Right ventricle myocardium superior (tissue), 1 donor: ENCODE measurements at regions not wholly inside any gene's neighbourhood (a gene's known extent, or its start where the extent isn't known, plus 50 kb on each side); places are given as distances from the start of the nearest gene placed in this dataset.
"Not testable (repeated sequence)": the region's sequence is repeated elsewhere in the genome, so short reads cannot be mapped to it uniquely, and the experiment has no call there.

Experiments
- ATAC-seq: fragments of 200-7000 bp; cut with Tn5 transposase; one replicate; pipeline ENCODE4 v1.9.1; 2020; ENCODE audit warnings: mild to moderate bottlenecking; ENCODE audit not compliant: poor library complexity
- DNase-seq: peaks from one replicate; pipeline ENCODE4 v3.0.0-alpha.2; 2020
- intact Hi-C: fragments of 100-400 bp; cut with DNase I; formaldehyde crosslinking; loops from one replicate; pipeline ENCODE4 v1.11.2; 2022
- donor health status: DM: no; HTN: yes; CAD: no; lungs with severe emphysema.

DNA sequence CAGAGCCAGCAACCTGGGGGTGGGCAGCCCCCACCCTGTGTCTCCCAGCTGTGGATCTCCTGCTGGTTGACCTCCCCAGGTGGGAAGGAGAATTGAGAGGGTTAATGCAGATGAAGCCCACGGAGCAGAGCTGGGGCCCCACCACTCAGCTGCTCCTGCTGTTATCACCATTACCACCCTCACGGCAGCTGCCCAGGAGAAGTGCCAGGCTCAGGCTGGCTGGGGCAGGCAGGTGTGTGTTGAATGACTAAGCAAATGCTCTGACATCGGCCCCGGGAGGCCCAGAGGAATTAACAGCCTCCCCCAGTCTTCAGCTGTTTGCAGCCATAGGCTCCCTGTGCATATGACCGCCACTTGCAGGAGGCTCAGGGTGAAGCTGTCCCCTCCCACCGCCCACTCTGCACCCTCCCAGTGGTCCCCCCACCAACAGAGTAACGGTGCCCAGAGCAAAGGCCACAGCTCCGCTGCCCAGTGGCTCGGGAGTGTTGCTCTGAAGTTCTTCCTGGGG is 133.8 kb downstream of the CPZ start:
- peak; percentile 21 for DNase-seq
- no peak for ATAC-seq
- intact Hi-C loops: no loop called here

DNA sequence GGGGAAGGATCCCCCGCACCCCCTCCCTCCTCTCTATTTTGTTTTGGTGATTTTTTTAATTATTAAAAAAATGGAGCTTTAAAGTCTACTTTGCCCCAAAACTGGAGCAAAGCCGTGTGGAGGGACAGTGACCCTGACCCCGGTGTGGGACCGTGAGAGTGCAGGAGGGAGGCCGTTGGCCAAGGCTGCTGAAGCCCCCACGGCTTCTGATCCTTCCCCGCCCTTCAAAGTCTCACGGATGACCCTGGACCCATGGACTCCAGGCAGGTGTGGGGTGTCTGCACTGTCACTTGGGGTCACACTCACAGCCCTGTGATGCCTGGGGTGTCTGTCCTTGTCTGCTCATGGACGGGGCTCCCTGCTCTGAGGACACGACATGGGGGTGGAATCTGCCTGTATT is 133.3 kb downstream of the CPZ start:
- DNase-seq: no peak

DNA sequence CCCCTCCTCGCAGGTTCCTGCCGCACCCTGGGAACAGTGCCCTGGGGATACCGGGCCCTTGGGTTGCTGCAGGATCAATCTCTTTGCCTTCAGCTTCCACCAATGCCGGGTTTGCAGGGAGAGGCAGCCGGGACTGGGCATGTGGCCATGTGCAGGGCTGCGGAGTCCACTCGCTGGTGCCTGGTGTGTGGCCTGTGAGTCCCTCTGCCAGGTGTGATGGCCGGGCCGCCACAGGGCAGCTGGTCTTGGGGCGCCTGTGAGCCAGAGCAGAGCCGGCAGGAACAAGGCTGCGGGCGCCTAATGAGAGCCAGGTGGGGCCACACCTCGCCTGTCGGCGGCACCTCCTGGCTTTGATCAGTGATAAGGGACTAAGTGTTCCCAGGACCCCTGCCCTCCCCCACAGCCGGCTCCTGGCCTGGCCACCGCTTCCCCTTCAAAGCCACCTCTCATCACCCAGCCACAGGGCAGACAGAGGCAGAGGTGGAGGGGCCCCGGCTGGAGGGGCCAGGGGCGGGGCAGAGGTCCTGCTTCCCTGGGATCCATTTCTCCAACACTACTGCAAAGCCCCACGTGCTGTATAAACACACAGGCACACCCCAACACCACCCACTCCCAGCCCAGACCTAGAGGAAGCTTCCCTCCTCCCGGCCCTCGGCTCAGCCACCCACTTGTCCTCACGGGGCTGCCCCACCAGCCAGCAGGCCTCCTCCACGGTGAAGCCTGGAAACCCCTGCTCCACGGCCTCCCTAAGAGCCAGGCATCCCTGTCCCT is 132.7 kb downstream of the CPZ start:
- intact Hi-C loops: no loop called here
- DNase-seq: peak; percentile 25
- ATAC-seq: no peak

More for the DNA sequence above, 133.3 kb downstream of the CPZ start:
- intact Hi-C loops: no loop called here
- no peak for ATAC-seq

DNA sequence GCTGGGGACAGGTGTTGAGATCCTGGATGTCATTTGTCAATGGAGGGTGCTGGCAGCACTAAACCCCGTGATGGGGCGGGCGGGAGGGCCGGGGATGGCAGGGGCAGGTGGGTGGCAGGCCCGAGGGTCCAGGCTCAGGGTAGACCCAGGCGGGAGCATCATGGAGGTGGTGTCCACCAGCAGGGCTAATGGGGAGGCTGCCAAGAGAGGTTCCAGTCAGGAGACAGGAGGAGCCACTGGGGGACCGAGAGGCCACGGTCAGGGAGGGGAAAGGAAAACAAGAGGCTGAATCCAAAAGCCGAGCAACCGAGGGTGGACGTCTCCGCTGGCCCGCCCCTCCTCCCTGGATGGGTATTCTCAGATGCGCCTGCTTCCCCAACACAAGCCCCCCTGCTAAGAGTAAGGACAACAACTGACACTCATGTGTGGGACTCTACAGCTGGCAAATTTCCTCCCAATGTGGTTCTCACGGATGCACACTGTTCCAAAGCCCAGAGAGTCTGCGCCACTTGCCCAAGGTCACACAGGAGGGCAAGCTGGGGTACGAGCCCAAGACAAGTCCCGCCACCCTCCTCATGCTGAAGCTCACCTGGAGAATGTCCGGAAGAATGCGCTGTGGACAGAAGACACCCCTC is 132.0 kb downstream of the CPZ start:
- DNase-seq: no peak
- intact Hi-C loops: no loop called here
- no peak for ATAC-seq

DNA sequence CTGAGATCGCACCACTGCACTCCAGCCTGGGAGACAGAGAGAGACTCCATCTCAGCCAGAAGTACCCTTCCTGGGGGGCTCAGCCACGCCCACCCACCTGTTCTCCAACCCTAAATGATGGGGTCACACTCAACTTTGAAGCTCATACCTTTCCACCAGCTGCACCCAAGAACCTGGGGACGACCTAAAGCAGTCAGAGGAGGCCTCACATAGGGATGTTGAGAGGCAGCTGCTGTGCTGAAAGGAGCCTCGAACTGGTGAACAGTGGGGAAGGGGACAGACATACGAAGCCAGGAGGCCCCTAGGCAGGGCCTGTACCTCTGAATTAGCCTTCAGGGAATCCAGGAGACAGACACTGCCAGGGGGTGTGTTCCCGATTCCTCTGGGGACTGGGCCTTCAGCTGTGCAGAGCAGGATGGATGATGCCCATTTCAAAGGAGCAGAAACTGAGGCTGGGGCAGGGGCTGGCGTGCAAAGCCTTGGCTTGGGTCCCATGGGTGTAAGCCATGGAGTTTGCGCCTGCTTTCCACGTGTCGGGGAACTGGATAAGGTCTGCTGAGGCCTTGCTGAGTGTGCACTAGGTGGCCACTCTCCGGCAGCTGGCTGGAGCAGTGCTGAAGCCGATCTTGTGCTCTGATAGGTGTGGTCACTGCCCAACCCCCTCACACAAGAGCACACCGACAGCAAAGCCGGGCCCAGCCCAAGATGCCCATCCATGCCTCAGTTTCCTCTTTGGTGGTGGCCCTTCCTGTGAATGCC is 130.8 kb downstream of the CPZ start:
- intact Hi-C loops: no loop called here
- ATAC-seq (no peak), DNase-seq (no peak)

DNA sequence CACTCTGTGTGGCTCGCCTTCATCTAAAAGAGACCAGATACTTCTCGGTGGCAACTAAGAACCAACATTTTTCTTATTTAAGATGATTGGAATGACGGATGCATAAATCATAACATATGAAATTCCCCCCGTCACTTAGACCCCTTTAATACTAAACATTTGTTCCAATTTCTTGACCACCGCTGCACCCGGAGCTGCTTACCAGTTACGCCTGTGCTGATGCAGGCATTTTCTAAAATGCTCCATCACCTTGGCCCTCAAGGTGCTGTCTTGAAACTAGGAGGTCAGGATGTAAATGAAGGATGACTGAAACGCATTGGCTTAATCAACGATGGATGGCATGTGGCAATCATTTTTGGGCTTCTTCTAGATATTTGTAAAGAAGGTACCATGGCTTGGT is 130.0 kb downstream of the CPZ start:
- intact Hi-C loops: no loop called here
- DNase-seq (no peak), ATAC-seq (no peak)

DNA sequence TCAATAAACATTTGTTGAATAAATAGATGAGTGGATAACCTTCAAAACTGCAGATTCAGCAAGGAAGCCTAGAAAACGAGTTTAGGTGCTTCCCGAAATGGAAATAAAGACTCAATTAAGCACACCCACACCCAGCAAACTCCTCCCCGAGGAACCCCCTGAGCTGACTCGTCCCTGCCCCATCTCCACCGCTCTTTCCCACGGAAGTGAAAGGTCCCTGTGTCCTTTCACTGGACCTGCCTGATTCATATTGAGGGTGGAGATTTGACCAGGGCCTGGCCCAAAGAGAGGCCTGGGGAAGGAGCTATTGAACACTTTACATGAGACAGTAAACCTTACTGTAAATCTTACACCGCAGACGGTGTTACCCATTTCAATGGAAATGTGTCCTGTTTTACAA is 129.1 kb downstream of the CPZ start:
- DNase-seq (no peak), ATAC-seq (no peak)
- intact Hi-C loops: no loop called here

DNA sequence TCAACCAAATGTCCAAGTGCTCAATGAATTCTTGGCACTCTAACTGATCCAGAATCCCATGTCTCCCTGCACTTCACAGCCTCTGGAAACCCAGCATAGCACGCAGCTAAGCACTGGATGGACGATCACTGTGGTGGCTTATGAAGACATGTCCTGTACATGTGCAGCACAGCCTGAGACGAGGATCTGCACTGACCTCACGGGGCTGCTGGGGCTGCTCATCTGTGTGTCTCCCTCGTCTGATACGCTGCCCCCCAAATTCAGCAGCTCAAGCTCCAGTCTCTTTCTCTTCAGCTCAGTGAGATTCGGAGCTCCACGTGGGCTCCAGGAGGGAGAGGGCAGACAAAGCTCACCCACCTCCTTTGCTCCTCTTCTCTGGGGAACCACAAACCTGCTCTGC is 126.9 kb downstream of the CPZ start:
- ATAC-seq: no peak
- intact Hi-C loops: no loop called here
- DNase-seq: no peak

DNA sequence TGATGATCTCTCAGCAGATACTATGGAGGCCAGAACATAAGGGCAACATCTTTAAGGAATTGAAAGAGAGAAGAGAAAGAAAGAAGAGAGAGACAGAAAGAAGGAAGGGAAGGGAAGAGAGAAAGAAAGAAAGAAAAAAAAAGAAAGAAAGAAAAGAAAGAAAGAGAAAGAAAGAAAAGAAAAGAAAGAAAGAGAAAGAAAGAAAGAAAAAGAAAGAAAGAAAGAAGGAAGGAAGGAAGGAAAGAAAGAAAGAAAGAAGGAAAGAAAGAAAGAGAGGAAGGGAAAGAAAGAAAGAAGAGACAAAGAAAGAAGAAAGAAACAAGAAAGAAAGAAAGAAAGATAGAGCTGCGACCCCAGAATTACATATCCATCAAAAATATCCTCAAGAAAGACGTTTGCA is 124.9 kb downstream of the CPZ start:
- ATAC-seq, DNase-seq, intact Hi-C loops: not testable (repeated sequence)

DNA sequence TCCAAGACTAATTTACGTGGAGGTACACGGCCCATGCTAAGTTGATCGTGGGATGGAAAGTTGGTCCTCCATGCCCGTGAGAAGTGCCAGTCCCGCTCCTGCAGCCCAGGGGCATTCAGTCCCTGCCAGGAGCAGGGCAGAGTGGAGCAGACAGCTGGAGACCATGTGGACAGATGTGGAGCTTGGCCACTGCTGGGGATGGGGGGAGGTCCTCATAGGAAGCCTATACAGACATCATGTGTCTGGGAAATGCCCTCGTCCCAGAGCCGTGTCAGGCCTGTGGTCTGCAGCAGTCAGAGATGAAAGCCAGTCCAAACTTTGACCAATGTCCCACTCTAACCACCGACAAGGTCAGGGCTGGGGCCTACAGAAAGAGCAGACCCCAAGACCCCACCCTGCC is 118.4 kb downstream of the CPZ start:
- ATAC-seq (no peak), DNase-seq (no peak)
- intact Hi-C loops: no loop called here

DNA sequence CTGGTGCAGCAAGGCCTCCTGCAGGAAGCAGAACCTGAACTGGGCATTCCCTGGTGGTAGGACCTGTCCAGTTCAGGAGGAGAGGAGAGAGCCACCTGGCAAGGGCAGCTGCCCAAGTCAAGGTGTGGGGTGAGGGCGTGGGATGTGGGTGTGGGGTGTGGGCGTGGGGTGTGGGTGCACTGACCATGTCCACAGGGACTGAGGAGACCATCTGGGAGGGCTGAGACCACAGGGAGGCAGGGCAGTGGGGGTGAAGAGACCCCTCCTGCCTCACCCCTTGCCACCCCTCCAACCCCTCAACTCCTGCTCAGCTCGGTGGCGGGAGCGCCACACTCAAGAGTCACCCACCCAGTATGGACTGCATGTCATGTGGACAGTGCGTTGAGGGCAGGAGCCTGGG is 117.9 kb downstream of the CPZ start:
- intact Hi-C loops: no loop called here
- ATAC-seq: no peak
- no peak for DNase-seq

DNA sequence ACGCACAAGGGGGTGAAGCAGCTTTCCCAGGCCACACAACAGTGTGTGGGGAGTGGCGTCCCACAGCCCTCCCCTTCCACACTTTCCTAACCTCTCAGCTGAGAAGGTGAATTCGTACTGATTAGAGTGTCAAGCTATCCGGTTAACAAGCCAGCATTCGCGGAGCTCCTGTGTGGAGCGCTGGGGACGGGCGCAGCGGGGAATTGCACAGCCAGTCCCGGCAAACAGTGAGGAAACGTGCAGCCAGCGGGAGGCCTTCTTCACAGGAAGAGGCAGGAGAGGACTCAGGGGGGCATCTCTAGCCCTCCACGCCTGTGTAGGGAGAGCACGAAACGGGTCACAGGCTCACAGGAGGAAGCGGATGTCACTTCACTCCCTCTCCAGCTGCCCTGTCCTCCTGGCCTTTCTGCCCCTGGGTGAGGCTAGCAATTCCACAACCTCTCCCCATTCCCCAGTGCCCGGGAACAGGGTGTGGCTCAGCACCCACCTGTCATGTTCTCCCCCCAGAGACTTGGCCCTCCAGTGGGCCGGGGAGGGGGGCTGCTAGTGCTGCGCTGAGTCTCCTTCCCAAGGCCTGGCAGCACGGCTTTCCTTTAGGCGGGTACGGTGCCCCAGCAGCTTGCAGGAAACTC is 117.3 kb downstream of the CPZ start:
- ATAC-seq: no peak

DNA sequence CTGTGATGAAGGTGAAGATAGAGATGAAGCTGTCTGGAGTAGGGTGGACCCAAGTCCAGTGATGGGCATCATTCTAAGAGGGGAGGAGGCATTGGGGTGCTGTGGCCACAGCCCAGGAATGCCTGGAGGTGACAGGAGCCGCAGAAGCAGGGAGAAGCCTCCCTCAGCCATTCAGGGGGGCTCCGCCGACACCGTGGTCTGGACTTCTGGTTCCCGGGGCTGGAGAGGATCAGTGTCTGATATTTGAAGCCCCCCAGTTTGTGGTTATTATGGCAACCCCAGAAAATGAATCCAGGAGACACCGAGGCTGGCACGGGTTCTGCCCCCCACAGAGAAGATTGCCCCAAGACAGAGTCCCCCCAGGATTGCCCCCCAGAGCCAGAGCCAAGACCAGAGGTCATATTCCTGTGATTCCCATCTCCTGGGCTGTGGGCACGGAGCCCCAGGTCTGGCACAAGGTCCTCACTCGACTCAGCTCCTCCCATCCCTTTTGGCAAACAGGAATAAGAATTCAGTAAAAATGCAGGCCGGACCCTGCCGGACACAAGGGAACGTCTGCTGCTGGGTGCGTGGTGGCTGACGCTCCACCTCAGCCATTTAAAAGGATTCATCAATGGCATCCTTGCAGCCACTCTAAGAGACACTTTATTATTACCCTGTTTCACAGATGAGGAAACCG is 116.6 kb downstream of the CPZ start:
- DNase-seq (no peak), ATAC-seq (no peak)
- intact Hi-C loops: no loop called here

More for the DNA sequence above, 117.3 kb downstream of the CPZ start:
- intact Hi-C loops: no loop called here
- DNase-seq: no peak

DNA sequence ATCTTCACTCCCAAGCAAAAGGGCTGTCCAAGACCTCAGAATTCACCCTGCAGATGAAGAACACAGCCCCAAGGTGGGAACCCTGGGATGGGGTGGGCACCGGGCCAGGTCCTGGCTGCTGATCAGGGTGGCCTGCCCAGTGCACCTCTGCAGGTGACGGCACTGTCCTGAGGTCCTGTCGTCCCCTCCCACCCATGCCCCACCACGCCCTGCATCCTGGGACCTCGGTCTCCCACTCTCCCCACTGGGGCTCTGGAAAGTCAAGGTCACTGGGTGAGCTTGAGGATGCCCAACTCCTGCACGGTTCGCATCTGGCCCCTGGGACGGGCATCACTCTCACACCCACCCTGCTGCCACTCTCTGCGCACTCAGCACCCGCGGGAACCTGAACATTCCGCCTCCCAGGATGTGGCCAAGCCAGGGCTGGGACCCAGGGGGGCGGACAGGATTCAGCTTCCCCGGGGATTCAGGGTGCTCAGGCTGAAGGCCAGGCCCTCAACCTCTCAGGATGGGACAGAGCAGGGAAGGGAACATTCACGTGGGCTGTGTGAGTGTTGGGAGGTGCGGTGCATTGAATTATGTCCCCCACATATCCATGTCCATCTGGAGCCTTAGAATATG is 115.9 kb downstream of the CPZ start:
- DNase-seq: no peak
- no peak for ATAC-seq
- intact Hi-C loops: no loop called here

DNA sequence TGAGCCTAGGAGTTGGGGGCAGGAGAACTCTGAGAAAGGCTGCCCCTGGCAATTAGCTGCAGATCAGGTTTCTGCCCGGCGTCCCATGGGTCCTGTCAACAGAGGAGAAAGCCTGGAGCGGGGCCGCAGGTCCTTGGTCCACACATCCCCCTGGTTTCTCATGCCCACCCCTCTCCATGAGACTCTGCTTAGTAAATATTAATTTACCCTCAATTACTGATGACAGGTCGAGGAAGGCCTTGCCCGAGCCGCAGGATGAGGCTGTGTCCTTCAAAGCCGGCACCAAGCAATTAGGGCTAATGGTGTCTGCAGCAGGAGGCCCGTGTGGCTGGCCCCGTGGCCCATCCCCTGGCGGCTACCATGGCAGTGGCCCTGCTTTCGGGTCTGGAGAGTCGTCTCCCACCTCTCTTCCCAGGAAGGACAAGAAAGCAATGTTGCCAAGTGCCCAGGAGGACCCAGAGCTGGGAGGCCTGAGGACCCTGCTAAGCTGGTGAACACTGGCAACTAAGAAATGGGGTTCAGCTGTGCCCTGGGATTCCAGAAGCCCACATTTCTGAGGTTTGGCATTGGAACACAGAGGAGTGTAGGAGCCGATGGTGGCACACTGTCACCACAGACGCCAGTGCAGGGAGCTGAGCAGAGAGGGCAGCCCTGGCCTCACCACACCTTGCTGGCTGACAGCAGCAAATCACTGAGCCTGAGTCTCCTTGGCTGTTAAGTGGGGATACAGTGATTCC is 114.6 kb downstream of the CPZ start:
- ATAC-seq (no peak), DNase-seq (no peak)
- intact Hi-C loops: no loop called here

DNA sequence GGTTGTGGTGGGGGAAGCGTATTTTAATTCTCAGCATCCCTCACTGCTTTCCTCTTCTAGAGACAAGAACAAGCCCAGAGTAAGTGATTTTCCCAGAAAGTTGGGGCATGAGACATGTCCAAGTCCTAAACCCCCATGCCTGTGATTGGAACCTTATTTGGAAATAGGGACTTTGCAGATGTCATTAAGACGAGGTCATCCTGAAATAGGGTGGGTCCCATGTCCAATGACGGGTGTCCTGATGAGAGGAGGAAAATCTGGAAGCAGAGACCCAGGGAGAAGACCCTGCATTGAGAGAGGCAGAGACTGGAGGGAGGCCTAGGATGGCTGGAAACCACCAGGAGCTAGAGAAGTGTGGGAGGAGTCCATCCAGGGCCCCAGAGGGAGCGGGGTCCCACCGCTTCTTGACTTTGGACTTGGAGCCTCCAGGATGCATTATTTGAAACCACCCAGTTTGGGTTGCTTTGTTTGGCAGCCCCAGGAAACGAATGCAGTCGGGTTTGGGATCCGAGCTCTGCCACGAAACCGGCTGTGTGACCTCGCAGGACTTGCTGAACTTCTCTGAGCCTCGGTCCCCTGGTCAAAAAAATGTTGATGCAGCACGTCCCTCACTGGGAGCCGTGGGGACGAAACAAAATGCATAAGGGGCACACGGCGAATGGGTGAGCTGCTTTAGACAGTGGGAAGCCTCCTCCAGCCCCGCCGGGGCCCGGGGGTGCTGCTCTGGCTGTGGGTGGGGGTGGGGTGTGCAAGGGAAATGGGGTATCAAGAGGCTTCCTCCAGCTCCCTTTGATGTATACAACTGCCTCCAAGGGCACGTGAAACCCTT is 113.9 kb downstream of the CPZ start:
- intact Hi-C loops: no loop called here
- no peak for DNase-seq
- ATAC-seq: no peak
